ENCODE measurements at regions not wholly inside any gene's neighbourhood (a gene's known extent, or its start where the extent isn't known, plus 50 kb on each side); places are given as distances from the start of the nearest gene placed in this dataset.

DNA sequence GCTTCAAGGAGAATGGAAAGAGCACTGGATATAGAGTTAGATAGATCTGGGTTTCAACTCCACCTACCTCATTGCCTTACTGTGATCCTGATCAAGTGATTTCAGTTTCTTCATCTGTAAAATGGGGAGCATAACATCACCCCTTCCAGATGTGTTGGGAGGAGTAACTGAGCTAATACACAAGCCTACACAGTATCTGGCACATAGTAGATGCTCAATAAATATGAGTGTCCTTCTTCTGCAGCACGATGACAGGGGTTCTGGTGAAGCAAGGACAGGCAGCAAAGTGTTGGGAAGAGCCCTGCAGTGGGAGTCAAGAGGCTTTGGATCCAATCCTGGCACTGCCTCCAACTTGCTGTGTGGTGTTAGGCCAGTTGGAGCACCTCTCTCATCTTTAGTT lies 270.0 kb downstream of the UACA start:
- DNase-seq (ENCODE audit: low read depth in 2 of 2, low spot score in 1 of 2): no peak

DNA sequence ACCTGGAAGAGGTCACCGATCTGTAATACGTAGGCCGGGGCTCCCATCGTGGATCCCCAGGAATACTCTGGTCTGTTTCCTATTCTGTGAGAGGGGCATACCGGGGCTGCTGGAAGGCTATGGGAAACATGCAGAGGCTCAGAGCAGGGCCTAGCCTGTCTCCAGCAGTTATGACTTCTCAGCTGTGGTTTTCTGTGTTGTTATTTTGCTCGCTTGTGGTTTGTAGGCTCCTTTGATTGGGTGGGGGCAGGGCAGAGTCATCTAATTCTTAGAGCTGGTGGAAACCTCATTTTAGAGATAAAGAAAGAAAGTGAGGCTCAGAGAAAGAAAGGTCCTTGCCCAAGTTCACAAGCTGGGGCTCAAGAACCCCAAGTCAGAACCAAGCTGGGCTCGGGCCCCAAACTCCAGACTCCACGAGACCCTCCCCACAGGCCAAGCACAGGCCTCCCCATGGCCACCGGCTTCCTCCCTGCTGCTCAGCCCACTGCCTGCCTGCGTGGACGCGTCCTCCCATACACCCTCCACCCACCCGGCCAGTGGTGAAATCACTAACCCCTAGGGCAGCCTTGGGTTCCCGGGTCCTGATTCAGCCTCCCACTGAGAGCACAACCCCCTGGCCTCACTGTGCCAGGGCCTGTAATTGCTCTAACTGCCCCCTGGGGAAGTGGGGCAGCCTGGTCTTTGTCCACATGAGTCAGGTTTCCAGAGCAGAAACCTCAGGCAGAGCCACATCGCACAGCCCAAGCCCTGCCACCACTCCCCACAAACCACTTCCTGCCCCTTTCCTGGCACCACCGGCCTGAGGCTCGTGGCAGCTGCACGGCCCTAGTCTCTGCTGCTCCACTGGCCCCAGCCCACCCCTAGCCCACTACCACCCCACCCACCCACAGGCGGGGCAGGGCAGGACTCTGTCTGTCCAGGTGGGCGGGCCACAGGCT lies 270.8 kb downstream of the UACA start:
- DNase-seq (ENCODE audit: low read depth in 2 of 2, low spot score in 1 of 2): peak; percentile 54 to 64

DNA sequence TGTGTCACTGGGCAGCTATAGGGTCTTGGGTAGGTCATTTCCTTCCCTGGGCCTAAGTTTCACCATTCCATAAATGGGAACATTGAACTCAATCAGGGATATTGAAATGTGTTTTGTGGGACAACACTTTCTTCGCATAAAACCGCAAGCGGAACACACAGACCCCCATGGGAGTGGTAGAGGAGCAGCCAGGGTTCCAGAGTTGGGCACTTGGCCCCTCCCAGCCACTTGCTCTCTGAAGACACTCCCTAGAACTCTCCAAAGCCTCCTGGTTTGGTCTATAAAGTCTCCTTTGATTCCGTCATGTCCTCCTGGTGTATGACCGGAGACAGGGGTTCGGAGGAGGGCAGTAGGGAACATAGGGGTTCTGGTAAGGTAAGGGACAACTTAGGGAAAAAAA lies 271.7 kb downstream of the UACA start:
- no peak for DNase-seq (ENCODE audit: low read depth in 2 of 2, low spot score in 1 of 2)

DNA sequence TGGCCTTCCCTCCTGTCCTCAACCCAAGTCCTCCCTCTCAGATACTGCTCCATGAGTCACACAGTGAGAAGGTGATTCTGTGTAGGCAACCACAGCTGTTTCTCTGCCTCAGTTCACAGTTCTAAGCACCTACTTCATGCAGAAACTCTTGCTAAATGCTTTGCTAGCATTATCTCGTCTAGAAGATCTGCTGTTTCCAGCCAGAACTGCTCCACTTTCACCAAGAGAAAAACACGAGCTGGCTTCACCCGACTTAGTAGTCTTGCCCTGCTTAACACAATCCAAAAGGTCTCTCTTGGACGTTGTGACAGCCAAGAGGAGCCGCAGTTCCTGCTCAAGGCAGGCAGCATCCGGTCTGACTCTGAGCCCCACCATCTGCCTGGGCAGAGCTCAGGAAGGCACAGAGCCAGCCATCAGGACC lies 272.1 kb downstream of the UACA start:
- DNase-seq (ENCODE audit: low read depth in 2 of 2, low spot score in 1 of 2): no peak

DNA sequence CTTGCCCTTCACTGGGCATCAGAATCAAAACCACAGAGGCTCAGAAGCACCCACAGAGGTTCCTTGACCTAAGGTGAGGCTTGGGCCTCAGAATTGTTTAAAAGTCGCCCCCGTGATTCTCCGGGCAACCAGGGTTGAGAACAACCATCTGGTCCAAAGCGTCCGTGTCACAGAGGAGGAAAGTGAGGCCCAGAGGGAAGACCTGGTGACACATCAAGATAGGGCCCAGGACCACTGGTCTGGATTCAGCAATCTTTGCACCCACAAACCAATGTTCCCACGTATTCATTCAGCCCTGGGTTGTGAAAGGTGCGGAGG lies 272.6 kb downstream of the UACA start:
- no peak for DNase-seq (ENCODE audit: low read depth in 2 of 2, low spot score in 1 of 2)

DNA sequence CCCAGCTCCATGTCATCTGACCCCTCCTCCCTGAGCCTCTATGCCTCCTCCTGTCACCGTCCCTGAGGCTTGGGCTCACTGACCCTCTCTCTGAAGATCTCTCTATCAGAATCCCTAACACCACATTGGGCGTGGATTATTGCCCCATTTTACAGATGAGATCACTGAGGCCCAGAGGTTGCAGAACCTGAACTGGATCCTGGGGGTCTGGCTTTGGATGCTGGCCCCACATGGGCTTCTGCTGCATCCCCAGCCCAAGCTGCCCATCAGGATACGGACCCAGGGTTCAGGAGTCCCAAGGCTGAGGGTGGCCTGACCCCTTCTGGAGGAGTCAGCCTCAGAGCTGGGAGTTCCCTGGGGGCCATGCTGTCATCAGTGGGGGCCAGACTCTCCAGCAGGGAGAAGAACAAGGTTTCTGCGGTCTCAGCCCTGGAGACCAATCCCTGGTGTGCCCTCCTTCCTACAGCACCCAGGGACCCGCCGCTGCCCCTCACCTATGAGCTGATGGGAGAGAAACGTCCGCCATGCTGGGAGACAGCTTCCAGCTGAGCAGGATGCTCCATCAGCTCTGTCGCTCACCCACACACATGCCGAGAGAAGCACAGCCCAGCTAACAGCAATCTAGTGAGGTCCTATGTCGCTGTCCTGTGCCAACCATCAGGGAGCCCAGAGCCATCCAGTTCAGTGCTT lies 273.1 kb downstream of the UACA start:
- no peak for DNase-seq (ENCODE audit: low read depth in 2 of 2, low spot score in 1 of 2)

DNA sequence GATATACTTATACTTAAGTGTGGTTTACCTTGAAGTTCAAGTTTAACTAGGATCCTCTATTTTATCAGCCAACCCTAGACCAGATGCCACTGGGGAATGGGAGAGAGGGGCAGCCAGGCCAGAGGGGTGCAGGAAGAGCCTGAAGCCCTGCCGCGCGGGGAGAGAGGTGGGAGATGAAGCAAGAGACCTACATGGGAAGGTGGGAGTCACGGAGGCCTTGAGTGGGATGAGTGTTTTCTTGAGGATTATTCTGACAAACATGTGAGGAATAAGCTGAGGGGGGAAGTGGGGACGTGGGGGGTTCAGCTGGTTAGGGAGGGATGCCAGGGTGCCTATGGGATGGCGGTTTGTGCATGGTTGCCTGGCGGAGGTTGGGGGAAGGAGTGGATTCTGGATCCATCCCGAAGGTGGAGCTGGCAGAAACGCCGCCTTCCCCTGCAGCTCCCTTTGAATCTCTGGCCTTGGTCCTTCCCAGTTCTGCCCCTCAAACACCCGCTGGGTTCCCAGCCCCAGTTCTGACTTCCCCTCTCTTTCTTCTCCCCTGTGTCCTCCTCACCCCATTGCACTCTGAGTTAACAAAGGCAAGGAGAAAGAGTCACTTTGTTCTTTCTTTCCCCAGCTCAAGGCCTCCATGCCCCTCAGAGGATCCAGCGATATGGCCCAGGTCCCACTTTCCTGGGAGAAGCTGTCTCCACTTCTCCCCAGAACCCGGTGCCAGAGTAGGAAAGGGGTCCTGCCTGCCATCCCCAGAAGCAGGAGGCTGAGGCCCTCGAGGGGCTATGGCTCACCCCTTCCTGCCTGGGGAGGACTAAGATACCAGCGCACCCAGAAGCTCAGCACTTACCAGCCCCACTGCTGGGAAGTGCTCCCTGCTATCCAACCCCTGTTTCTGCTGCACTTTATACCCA lies 274.2 kb downstream of the UACA start:
- no peak for DNase-seq (ENCODE audit: low read depth in 2 of 2, low spot score in 1 of 2)

DNA sequence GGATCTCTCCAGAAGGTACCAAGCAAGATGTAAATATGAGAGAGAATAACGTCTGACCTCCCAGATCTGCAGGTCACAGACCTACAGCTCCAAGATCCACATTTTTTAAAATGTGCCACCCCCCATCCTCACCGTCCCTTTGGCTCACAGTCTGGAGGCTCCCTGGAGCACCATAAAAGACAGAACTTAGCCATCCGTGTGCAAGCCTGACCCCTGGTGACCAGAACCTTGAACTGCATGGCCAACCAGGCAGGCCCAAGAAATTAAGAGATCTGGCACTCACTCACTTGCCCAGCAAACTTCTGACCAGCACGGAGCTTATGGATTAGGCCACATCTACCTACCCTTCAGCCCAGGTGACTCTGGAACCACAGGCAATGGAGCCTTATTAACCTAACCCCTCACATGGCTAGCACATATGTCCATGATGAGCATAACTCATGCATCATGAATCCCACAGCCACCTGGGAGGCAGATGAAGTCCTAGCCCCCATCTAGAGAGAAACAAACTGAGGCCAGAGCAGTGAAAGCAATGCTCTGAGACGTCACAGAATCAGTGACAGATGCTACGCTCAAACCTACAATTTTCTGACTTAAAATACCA lies 275.3 kb downstream of the UACA start:
- DNase-seq (ENCODE audit: low read depth in 2 of 2, low spot score in 1 of 2): peak in 1 of 2 donors; percentile 51

DNA sequence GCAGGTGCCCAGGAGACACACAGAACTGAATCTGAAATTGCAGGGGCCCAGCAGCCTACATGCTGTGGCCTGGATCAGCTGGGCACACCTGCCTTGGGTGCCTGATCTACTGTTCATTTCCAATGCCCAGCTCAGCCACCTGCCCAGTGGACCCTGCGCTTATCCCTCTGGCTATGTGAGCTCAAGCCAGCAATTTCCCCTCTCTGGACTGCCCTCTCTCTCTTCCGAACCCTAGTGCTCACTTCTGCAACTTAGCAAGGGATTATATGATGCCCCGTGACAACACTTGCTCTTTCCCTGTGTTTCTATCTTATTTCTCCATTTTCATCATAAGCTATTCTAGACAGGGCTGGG lies 276.0 kb downstream of the UACA start:
- no peak for DNase-seq (ENCODE audit: low read depth in 2 of 2, low spot score in 1 of 2)

DNA sequence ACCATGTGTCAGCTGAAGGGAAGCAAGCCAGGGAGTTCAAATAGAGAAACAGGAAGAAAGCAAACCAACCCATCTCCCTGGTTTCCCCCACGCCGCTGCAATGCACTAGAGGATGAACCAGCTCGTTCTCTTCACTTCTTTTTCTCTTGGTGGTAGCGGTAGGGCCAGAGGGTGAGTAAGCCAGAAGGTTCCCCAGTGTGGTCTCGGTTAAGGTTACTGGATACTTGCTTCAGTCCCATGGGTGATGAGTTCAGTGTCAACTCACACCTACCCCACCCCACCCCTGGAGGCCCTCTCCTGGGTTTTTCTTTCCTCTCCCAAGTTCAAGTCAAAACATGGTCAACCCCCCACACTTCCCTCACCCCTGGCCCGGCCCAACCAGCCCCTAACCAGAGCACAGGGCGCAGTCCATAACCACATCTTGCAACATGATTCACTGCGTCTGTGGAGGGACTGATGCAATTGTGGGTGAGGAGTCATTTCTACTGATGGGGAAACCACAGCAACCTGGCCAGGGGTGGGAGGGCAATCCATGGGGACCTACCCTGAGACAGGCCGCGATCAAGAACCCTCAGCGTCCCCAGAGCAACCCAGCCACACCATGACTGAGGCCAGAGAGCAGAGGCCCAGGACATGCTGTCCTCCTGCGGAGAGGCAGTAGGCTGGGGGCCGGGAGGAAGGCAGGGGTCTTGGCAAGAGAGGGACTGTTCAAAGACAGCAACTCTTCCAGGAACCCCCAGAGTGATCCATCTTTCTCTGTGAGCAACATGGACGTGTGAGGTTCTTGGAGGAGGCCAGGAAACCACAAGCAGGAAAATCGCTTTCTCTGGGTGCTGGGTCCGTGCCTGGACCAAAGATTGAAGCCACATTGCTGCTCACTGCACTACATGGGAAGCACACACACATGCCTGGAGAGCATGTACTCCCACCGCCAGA lies 276.6 kb downstream of the UACA start:
- DNase-seq (ENCODE audit: low read depth in 2 of 2, low spot score in 1 of 2): peak in 1 of 2 donors; percentile 50

DNA sequence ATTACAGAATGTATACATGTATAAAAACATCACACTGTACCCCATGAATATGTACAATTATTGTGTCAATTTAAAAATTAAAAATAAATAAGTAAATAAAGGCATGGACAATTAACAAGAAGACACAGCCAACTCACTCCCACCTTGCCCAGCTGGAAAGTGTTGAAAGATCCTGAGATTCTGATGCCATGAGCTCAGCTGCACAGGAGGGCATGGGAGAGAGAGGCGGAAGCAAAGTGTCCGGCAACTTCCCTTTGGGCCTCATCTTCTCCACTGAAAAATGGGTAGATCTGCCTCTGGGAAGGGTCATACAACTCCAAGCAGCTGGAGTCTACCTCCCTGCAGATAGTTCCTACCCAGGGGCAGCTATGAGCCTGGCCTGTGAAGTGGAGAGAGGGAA lies 277.3 kb downstream of the UACA start:
- no peak for DNase-seq (ENCODE audit: low read depth in 2 of 2, low spot score in 1 of 2)

DNA sequence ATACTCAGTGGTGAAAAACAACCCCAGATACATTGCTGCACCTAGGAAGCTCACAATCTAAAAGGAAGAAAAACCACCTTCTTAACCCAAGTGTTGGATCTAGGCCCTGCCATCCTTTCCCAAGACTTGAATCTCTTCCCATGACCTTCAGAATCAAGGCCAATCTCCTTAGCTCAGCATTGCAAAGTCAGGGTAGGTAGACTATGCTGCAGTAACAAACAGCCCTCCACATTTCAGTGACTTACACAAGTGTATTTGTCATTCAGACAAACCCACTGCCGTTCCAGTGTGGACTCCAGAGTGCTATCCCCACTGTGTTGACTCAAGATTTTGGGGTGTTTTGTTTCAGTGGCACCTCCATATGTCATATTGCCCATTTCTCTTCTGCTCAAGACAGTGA lies 278.4 kb downstream of the UACA start:
- no peak for DNase-seq (ENCODE audit: low read depth in 2 of 2, low spot score in 1 of 2)

DNA sequence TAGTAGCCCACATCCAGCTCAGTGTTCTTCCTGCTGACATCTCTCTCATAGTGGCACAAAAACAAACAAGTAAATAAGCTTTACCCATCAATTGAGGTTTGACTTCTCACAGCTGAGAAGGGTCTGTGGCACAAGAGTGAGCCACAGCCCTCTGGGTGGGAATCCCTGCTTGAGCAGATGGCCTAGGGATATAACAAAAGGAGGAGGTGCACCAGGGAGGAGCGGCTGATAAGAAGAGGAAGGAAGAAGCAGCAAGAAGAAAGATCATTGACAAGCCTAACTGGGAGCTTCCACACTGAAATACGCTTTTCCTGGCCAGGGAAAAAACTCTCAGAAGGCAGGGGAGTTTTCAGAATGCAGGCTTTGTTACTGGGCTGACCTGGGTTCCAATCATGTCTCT lies 279.8 kb downstream of the UACA start:
- no peak for DNase-seq (ENCODE audit: low read depth in 2 of 2, low spot score in 1 of 2)

DNA sequence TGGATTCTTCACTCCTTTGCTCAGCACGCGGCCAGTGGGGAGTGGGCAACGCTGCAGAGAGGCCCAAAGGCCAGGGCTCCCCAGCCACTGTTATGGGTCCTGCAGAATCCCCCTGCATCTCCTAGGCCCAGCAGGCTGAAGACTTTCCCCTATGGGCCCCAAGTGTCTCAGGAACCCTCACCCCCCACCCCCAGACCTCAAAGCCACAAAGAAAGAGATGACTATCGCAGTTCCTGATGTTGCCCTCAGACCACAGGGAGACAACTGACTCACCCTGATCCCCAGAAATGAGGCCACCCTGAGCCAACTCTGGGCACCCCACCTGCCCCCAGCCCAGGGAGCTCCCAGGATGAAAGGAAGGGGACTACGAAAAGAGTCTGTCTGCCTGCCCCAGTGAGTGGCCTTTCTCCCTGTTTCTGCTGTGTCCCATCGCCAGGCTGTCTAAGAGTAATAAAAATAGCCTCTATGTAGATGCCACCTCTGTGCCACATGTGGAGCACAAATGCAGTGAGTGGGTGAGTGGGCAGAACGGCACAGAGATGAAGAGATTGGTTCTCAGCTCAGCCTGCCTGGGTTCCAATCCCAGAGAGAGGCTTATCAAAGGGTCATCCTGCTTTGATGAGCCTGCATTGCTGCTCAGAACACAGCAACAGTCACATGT lies 283.0 kb downstream of the UACA start:
- no peak for DNase-seq (ENCODE audit: low read depth in 2 of 2, low spot score in 1 of 2)

DNA sequence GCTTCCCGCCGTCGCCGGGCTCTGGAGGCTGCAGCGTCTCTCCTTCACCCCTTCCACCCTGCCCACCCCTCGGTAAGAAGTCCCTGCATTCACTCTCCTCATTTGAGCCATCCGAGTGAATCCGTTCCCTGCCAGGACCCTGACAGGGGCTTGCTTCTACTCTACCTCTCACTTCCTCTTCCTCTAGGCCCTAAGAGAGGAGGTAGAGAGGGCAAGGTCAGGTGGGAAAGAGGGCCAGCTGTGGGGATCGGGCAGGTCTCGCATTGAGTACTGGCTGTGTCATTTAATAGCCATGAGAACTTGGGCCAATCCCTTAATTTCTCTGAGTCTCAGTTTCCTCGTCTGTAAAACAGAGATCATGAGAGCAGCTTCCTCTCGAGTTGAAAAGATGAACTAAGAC lies 283.6 kb downstream of the UACA start:
- DNase-seq (ENCODE audit: low read depth in 2 of 2, low spot score in 1 of 2): no peak

DNA sequence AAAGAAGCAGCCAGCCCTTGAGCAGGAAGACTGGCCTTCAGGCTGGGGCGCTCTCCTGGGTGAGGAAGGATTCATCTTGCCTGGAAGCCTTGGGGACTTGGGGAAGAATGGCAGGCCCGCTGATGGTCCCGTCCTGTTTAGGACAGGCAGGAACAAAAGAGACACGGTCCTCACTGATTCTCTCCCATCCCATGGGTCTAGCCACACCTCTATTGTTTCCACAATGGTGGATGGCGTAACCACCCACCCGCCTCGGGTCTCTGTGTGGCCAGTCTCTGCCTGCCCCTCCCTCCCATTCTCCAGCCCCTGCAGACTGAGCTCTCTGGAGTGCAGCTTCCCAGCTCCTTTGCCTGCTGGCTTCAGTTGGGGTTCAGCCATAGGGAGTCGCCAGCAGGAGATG lies 284.3 kb downstream of the UACA start:
- DNase-seq (ENCODE audit: low read depth in 2 of 2, low spot score in 1 of 2): no peak

DNA sequence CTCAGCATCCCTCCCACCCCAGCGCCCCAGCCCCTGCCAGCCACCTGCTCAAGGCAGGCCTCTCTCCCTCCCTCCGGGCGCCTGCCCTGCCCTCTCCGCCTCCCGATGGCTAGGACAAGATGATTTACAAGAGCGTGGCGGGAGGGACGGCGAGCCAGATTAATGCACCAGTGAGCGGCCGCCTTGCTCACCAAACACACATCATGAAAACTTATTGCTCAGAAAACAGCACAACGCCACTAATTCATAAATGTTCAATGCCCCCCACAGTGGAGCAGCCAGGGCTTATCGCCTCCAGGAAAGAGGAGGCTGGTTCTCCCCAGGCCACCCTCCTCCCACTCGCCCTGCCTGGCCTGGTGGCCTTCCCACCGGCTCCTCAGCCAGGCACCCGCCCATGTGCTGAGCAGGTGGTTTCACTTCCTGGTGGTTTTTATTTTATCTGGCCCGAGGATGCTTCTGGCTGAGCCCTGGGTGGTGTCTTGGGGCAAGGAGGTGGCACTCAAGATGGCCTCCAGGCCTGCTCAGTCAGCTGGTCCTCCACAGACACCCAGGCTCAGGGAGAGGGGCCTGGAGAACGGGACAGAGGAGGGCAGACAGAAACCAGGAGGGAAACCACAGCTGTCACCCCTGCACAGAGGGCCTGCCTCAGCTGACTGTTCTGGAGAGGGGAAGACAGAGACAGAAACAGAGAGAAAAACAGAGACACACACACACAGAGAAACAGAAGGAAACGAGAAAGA lies 284.9 kb downstream of the UACA start:
- no peak for DNase-seq (ENCODE audit: low read depth in 2 of 2, low spot score in 1 of 2)

DNA sequence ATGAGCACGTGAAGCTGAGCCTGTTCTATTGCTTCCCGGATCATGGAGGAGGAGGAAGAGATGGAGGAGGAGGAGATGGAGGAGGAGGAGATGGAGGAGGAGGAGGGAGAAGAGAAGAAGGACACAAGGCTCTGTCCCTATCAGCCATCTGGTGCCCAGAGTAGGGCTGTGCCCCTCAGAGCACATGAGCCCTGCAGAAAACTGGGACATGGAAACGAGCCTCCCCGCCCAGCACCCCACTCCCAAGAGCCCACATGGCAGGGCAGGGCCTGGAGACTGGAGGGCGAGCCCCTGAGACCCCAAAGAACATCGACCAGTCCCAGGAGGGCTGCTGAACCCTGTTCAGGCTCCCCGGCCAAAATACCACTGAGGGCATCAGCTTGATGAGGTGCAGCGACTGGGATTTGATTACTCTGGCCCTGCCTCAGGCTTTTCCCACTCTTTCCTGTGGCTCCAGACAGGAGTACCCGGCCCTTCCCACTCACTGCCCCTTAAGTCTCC lies 285.6 kb downstream of the UACA start:
- no peak for DNase-seq (ENCODE audit: low read depth in 2 of 2, low spot score in 1 of 2)

DNA sequence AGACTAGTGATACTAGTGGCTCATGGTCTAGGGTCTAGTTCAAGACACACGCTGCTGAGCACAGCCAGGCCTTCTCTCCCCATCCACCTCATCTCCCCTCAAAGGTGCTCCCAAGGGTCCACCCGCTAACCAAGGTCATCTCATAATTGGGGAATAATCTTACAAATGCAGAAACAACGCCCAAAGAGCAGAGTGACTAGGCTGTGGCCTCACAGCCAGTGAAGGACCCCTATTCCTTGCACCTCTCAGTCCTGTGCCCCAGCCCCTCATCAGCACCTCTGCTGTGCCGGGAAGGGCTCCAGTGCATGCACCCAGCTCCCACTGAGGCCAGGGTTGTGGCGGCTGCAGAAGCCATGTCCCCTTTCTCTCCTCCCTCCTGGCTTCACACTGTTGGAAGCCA lies 286.9 kb downstream of the UACA start:
- no peak for DNase-seq (ENCODE audit: low read depth in 2 of 2, low spot score in 1 of 2)

Measured in stimulated activated CD8-positive, alpha-beta memory T cell treated with anti-CD3 and anti-CD28 coated beads, Interleukin-4, amount 100 ng/mL, for 1 hour (primary cell).